ENCODE measurements at regions not wholly inside any gene's neighbourhood (a gene's known extent, or its start where the extent isn't known, plus 50 kb on each side); places are given as distances from the start of the nearest gene placed in this dataset.
"Not testable (repeated sequence)": the region's sequence is repeated elsewhere in the genome, so short reads cannot be mapped to it uniquely, and the experiment has no call there.

GRCh38 chr1:199529324-199529723, 498.2 kb upstream of the NR5A2 start:
- DNase-seq (ENCODE audit: low read depth) = no peak

DNA sequence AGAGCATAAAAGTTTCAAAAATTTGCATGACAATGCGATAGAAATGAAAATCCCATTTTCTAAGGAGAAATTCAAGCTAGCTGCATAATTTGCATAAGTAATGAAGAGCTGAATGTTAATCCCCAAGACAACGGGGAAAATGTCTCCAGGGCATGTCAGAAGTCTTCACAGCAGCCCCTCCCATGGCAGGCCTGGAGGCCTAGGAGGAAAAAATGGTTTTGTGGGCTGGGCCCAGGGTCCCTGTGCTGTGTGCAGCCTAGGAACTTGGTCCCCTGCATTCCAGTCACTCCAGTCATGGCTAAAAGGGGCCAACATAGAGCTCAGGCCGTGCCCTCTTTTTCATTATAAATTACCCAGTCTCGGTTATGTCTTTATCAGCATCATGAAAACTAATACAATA, 494.1 kb upstream of the NR5A2 start:
- DNase-seq (ENCODE audit: low read depth) = not testable (repeated sequence)

- no peak for DNase-seq (ENCODE audit: low read depth)
These were observed 481.7 kb upstream of the NR5A2 start for GRCh38 chr1:199545780-199546179.

DNA sequence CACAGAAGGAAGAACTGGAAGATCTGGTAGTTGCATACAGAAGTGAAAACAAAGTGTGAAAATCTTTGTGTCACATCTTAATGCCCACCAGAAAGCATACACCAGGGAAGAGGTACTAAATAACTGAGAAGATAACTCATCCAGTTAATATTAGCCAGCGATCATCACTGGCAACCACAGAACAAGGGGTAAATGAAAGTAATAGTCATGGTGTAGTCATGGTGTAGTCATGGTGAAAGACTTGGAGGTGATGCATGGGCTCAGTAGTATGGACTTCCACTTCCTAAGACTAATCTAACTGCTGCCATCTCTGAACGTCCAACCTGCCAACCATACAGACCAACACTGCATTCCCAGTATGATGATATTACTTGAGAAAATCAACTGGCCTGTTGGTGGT, 481.2 kb upstream of the NR5A2 start:
- DNase-seq (ENCODE audit: low read depth) = no peak

GRCh38 chr1:199549421-199549820, 478.1 kb upstream of the NR5A2 start:
- no peak for DNase-seq (ENCODE audit: low read depth)

DNA sequence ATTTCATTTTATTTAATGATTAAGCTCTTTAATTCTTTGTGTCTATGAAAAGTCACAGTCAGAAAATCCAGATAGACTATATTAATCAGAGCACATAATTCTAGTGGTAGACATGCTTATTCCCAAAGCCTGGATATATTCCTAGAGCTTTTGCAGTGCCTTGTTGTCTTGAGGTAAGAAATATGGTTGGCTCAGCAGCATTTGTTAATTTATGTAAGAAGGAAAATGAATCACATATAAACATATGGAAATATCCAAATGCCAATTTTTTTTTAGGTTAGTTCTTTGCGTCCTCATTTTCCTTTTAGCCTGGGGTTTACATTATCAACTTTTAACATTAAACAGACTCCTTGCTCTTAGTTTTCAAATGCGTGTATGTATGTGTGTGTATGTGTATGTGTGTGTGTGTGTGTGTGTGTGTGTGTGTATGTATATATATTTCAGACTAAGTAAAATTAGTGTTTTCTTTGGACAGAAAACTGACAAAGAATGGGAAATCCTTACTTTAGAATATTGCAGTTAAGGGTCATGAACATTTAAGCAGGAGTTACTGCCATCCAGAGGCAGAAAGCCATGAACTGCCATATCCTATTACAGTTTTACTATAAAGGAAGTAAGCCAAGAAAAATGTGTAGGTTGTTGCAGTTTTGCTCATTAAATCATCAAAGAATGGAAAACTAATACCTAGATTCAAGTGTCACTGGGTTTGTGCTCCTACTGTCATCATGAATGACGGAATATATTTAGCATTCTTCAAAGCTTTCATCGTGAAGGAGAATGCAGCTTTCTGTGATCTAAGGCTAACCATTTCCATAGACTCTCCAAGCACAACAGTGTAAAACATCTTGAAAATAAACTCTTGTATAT, 477.1 kb upstream of the NR5A2 start:
- no peak for DNase-seq (ENCODE audit: low read depth)

DNA sequence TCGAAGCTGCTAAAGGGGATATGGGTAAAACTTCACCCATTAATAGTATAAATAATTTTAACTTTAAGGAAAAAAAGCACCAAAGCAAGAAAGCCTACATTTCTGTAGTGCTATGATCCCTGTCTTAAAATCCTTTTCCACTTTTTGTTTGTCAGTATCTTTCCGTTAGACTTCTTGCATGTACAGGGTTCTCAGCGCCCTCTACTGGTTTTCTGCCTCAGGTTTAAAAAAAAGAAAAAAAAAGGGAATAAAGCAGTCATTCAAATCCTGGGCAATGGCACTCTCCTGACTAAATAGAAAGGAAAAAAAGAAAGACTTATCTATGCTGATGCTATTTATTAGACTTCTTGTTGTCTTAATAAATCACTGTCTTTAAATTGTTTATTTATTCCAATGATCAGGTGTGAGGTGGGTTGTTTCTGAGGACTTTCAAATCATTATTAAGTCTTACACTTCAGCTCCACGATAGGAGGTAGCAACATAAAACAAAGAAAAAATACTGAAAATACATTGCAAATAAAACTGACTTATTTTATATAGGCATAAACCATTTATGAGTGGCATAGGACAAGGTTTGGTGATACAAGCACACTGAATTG, 475.4 kb upstream of the NR5A2 start:
- peak; percentile 4 for DNase-seq (ENCODE audit: low read depth)

- DNase-seq (ENCODE audit: low read depth) = no peak
These were observed 474.4 kb upstream of the NR5A2 start for GRCh38 chr1:199553104-199553503.

DNA sequence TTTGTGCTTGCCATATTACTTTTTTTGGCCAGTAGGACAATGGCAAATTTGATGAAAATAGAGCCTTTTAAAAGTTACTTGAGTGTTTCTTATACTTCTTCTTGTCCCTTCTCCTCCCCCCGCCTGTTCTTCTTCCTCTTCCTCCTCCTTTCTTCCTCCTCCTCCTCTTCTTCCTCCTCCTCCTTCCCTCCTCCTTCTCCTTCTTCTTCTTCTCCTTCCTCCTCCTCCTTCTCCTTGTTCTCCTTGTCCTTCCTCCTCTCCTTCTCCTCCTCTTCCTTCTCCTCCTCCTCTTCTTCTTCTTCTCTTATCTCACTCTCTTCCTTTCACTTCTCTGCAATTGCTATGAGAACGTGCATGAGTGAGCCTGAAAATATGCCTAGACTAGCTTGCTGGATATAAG, 466.2 kb upstream of the NR5A2 start:
- DNase-seq (ENCODE audit: low read depth) = no peak

GRCh38 chr1:199573047-199573446, 454.5 kb upstream of the NR5A2 start:
- DNase-seq (ENCODE audit: low read depth) = no peak

DNA sequence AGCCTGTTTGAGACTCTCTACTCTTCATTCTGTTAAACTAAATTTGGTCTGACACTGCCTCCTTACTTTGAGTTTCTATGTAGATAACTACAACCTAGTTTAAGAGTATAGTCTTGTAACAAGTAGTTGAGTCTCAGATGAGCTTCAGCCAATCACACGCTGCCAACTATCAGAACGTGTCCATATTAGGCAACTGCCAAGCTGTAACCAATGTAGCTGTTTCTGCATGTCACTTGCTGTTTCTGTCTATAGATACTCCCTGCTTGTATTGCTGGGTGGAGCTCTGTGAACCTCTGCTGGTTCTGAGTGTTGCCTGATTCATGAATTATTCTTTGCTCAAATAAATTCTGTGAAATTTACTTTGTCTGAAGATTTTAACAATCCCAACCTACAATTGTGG, 452.6 kb upstream of the NR5A2 start:
- no peak for DNase-seq (ENCODE audit: low read depth)

GRCh38 chr1:199580300-199580699, 447.2 kb upstream of the NR5A2 start:
- DNase-seq (ENCODE audit: low read depth) = no peak

DNA sequence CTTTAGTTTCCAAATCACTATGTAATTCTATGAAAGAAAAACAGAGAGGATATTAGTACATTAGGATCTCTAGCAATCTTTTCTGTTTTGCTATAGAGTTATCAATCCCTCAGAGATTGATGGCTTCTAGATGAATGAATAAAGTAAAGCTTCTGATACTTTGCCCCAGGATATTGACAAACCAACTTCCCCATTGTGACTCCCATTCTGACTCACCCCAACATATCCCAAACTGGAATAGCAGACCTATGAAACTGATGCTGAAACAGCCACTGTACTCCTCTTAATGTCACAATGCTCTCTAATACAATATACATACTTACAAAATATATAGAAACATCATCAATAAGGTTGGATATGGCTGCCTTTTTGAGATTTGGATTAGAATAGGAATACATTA, 442.1 kb upstream of the NR5A2 start:
- DNase-seq (ENCODE audit: low read depth) = no peak

DNA sequence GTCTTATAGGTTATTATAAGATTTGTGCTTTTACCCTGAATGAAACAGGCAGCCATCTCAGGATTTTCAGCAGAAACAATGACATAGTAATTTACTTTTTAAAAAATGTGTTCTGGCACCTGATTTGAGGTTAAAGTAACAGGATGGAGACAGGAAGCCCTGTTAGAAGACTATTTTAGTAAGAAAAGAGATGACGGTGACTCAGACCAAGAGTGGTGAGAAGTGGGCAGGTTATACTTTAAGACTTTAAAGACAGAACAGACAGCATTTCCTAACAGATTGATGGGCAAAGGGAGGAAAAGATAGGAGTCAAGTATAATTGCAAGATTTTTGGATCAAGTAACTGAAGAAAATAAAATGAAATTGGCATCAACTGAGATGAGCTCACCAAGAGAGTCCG, 436.8 kb upstream of the NR5A2 start:
- DNase-seq (ENCODE audit: low read depth) = no peak

DNA sequence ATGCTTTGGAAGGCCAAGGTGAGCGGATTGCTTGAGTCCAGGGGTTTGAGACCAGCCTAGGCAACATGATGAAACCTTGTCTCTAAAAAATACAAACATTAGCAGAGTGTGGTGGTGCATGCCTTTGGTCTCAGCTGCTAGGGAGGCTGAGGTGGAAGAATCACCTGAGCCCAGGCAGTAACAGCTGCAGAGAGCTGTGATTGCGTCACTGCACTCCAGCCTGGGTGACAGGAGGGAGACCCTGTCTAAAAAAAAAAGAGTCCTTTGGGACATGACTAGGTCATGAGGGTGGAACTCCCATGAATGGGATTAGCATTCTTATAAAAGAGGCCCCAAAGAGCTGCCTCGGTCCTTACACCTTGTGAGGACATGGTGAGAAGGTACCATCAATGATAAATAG, 436.0 kb upstream of the NR5A2 start:
- DNase-seq (ENCODE audit: low read depth) = no peak

DNA sequence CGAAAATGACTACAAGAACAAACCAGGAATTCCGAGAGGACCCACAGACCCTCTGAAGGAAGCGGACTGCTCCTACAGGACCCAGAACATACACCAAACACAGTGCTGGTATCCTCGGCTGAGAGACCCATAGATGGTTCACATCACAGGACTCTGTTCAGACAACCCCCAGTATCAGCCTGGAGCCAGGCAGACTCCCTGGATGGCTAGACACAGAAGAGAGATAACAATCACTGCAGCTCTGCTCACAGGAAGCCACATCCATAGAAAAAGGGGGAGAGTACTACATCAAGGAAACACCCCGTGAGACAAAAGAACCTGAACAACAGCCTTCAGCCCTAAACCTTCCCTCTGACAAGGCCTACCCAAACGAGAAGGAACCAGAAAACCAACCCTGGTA, 434.0 kb upstream of the NR5A2 start:
- DNase-seq (ENCODE audit: low read depth) = no peak

DNA sequence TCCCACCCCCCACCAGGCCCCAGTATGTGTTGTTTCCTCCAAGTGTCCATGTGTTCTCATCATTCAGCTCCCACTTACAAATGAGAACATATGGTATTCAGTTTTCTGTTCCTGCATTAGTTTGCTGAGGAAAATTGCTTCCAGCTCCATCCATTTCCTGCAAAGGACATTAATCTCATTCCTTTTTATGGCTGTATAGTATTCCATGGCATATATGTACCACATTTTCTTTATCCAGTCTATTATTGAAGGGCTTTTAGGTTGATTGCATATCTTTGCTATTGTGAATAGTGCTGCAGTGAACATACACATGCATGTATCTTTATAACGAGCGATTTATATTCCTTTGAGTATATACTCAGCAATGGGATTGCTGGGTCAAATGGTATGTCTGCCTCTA, 431.1 kb upstream of the NR5A2 start:
- DNase-seq (ENCODE audit: low read depth) = not testable (repeated sequence)

- DNase-seq (ENCODE audit: low read depth) = no peak
These were observed 430.4 kb upstream of the NR5A2 start for GRCh38 chr1:199597152-199597551.

DNA sequence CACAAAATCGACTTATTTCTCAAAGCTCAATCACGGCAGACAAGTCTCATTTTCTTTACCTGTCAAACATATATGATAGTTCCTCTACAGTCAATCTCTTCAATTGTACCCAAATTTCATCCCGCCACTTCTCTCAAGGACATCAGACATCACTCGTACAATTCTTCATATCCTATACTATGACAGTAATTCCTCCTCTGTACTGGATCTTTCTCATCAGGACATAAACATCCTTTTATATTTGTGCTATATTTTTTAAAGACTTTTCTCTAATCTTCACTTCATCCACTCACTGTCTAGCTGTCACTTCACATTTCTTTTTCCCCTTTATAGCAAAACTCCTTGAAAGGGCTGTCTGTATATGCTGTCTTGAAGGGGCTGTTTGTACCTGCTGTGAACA, 419.1 kb upstream of the NR5A2 start:
- DNase-seq (ENCODE audit: low read depth) = no peak

DNA sequence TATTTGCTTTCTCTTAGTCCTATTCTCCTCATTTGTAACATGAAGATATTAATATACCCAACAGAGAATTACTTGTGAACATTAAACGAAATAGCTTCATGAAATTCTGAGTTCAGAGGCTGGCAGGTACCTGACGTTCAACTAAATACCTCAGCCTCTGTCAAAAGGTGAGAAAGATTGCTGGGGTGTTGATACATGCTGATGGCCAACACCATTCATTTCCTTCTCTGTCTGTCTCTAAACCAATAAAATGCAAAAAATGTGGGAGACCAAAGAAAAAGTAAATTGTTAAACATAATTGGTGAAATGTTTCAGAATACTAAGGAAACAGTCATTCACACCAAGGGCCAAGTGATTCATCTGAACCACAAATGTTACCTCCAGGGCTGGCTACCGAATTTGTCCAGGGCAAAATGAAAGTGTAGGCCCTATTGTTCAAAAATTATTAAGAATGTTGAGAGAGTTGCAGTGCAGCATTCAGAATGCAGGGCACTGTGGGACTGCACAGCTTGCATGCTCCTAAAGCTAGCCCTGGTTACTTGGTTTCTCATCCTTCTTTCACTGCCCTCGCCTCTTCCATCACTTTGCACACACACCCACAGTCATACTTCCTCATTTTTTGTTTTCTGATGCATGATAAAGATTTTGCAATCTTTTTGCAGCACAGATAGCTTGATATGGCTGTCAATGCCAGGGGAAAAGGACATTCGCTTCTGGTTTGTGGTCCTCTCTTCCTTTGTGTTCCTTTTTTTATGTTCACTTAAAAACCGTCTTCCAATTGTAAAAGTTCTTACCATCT, 414.3 kb upstream of the NR5A2 start:
- no peak for DNase-seq (ENCODE audit: low read depth)

GRCh38 chr1:199616947-199617346, 410.6 kb upstream of the NR5A2 start:
- DNase-seq (ENCODE audit: low read depth) = no peak

GRCh38 chr1:199619223-199619622, 408.3 kb upstream of the NR5A2 start:
- DNase-seq (ENCODE audit: low read depth) = no peak

DNA sequence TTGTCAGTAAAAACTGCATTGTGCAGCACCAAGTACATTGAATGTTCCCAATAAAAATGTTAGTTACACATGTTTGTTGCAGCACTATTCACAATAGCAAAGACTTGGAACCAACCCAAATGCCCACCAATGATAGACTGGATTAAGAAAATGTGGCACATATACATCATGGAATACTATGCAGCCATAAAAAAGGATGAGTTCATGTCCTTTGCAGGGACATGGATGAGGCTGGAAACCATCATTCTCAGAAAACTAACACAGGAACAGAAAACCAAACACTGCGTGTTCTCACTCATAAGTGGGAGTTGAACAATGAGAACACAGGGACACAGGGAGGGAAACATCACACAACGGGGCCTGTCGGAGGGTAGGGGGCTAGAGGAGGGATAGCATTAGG, 401.3 kb upstream of the NR5A2 start:
- DNase-seq (ENCODE audit: low read depth) = not testable (repeated sequence)

Data from activated T-cell treated with anti-CD3 and anti-CD28 coated beads for 48 hours (primary cell).